NCI-H524 (cell line): ENCODE measurements at regions not wholly inside any gene's neighbourhood (a gene's known extent, or its start where the extent isn't known, plus 50 kb on each side); places are given as distances from the start of the nearest gene placed in this dataset.
A peak's percentile ranks its signal among the peaks of the same experiment; 100 is the strongest.

Experiments used
- DNase-seq, 2 experiments: peaks; one replicate each; lab custom pipeline; 2025; lab: John Stamatoyannopoulos, UW

GRCh38 chr20:11352041-11352440, 565.7 kb upstream of the BTBD3 start:
- DNase-seq = peak; percentile 80 to 91

DNA sequence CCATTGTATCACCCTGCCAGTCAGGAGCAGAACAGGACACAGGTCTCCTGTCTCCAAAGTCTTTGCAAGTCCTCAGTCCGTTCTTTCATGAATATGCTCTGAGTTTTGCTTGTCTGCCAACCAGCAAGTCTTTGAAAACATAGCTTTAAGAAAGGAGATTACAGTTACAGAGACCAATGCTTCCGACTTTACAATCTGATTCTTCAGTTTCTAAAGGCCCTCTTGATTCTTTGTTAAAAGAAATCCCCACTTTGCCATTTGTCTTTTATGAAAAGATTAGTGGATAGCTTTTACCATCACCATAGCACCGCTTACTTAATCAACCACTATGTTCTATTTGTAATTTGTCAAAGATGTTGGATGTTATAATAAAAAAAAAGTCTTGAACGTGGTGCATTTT, 562.8 kb upstream of the BTBD3 start:
- DNase-seq = no peak

- no peak for DNase-seq
Observed at GRCh38 chr20:11355345-11355744, 562.3 kb upstream of the BTBD3 start.

DNA sequence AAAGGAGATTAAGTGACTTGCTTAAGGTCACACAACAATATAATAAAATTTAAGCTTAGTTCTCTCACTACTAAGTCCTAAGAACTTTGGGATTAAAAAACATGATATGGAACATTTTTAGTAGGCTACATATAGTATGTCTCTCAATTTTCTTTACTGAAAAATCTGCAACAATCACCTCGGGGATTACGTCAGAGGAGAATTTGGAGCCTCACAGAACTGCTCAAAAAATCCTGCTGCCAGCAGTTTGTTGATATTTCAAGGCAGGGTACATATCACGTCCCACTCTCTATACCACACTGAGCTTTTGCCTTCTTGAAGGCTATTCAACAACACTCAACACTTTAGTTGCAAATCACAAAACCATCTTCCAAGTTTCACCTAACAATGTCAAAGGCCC, 561.6 kb upstream of the BTBD3 start:
- no peak for DNase-seq

DNA sequence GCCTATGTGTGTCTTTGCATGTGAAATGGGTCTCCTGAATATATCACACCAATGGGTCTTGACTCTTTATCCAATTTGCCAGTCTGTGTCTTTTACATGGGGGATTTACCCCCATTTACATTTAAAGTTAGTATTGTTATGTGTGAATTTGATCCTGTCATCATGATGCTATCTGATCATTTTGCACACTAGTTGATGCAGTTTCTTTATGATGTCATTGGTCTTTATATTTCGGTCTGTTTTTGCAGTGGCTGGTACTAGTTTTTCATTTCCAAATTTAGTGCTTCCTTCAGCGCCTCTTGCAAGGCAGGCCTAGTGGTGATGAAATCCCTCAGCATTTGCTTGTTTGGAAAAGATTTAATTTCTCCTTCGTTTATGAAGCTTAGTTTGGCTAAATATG, 555.2 kb upstream of the BTBD3 start:
- DNase-seq = no peak

GRCh38 chr20:11364736-11365135, 553.0 kb upstream of the BTBD3 start:
- DNase-seq = no peak

DNA sequence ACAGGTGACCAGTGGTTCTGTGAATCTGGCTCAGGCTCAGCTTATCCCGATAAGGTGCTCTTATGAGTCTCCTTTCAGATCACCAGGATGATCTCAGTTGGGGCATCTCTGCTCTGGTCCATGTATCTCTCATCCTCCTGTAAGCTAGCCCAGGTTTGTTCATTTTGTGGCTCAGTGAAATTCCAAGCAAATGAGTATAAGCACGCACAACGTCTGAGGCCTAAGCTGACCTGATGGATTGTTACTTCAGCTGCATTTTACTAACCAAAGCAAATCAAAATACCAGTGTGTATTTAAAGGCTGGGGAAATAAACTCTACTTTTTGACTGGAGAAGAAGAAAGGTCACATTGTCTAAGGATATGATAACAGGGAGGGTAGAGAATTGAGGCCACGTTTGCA, 551.0 kb upstream of the BTBD3 start:
- no peak for DNase-seq

GRCh38 chr20:11368499-11368898, 549.2 kb upstream of the BTBD3 start:
- DNase-seq = no peak

DNA sequence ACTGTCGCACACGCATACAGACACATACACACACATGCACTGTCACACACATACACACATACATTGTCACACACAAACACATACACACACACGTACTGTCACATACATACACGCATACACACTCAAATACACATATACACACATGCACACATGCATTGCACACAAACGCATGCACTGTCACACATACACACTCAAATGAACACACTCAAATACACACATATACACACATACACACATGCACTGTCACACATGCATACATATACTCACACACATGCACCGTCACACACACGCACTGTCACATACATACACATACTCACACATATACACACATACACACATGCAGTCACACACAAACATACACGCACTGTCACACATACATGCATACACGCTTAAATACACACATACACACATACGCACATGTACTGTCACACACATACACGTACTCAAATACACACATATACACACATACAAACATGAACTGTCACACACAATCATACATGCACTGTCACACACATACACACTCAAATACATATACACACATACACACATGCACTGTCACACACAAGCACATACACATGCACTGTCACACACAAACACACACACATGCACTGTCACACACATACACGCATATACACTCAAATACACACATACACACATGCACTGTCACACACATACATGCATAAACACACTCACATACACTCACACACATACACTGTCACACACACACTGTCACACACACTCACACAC, 548.6 kb upstream of the BTBD3 start:
- DNase-seq = no peak

- no peak for DNase-seq
Observed at GRCh38 chr20:11371831-11372230, 545.9 kb upstream of the BTBD3 start.

DNA sequence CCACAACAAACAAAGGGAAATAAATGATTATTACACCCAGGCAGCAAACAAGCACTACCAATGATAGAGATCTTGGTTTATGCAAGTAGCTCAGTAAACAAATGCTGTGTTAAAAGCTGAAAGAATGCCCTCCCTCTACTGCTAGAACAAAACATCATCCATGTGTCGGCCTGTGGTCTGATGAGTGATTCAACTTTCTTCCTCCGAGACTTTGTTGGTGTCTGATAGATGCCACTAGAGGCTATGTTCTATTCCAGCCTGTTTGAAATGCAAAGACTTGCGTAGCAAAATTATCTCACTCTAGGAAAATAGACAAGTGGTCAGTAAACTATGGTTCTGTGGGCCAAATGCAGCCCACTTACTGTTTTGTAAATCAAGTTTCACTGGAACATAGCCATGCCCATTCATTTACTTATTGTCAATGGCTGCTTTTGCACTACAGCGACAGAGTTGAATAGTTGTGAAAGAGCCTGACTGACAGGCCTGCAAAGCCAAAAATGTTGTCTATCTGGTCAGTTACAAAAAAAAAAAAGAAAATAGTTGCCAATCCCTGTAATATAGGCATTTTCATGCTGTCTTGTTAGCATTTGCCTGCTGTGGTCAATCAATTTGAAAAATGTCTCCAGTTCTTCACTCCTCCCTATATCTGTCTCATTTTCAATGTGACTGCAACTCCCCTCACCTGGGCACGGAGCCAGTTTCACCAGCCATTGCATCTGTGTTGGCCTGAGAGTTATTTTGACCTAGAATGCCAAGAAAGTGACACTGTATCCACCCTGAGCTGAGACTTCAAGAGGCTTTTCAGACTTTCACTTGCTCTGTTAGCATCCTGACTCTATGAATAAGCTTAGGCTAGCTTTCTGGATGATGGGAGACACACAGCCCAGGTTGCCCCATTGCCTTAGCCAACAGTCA, 544.6 kb upstream of the BTBD3 start:
- DNase-seq = no peak

DNA sequence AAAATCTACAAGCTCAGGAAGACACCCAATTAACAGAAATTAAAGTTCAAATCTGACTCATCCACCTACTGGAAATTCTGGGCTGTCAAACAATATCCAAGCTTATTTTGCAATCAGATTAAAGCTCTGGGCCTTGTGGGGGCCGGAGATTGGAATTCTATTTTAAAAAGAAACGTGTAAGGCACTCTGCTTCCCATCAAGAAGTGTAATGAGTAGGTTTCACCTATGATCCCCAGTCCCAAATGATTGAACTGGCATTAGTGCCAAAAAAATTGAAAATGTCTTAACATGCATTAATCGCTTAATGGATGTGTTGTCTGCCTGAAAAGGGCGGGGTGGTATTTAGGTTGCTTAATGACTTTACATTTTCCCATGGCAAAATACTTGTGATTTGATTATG, 542.4 kb upstream of the BTBD3 start:
- no peak for DNase-seq

- DNase-seq = no peak
Observed at GRCh38 chr20:11375966-11376365, 541.7 kb upstream of the BTBD3 start.

- DNase-seq = no peak
Observed at GRCh38 chr20:11376420-11376819, 541.3 kb upstream of the BTBD3 start.

GRCh38 chr20:11376998-11377397, 540.7 kb upstream of the BTBD3 start:
- no peak for DNase-seq

- DNase-seq = no peak
Observed at GRCh38 chr20:11377761-11378160, 539.9 kb upstream of the BTBD3 start.

GRCh38 chr20:11378252-11378651, 539.4 kb upstream of the BTBD3 start:
- DNase-seq = peak; percentile 27 to 57

GRCh38 chr20:11379257-11380011, 538.3 kb upstream of the BTBD3 start:
- DNase-seq = peak; percentile 98 to 99

GRCh38 chr20:11380283-11380682, 537.4 kb upstream of the BTBD3 start:
- no peak for DNase-seq

DNA sequence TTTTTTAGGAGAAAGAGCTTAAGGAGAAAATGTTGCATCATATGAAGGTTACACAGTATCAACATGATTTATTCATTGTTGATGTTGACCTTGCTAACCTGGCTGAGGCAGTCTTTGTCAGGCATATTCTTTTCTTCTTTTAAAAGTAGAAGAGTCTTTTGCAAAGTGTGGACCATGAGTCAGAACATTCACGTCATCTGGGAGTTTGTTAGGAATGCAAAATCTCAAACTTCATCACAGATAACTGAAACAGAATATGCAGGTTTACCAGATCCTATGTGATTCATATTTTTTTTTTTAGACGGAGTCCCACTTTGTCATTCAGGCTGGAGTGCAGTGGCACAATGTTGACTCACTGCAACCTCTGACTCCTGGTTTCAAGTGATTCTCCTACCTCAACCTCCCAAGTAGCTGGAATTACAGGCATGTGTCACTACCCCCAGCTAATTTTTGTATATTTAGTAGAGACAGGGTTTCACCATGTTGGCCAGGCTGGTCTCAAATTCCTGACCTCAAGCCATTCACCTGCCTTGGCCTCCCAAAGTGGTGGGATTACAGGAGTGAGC, 530.4 kb upstream of the BTBD3 start:
- no peak for DNase-seq

GRCh38 chr20:11389186-11389585, 528.5 kb upstream of the BTBD3 start:
- no peak for DNase-seq

GRCh38 chr20:11391591-11391990, 526.1 kb upstream of the BTBD3 start:
- no peak for DNase-seq
